ENCODE measurements at regions not wholly inside any gene's neighbourhood (a gene's known extent, or its start where the extent isn't known, plus 50 kb on each side); places are given as distances from the start of the nearest gene placed in this dataset.

- POLR2A ChIA-PET (ENCODE audit: low non-redundant PET) = no interaction called here
- intact Hi-C loops (cut with micrococcal nuclease; ENCODE audit: unreplicated experiment) = no loop called here
- Histone ChIP-seq H3K27me3 (replicated peaks; ENCODE audit: insufficient read depth, low read depth, low read length, poor library complexity) (no peaks in the 10 kb centered on the region), H3K4me3 (ENCODE audit: low read depth, low read length, poor library complexity, severe bottlenecking) (no peak overlapping the region), H3K27ac (ENCODE audit: low read depth, low read length, poor library complexity, severe bottlenecking) (no peak overlapping the region), H3K9me3 (ENCODE audit: low read depth, low read length, poor library complexity, severe bottlenecking) (no peaks in the 10 kb centered on the region), H3K36me3 (ENCODE audit: insufficient read depth, low read length, poor library complexity, severe bottlenecking) (no peaks in the 10 kb centered on the region), H3K4me1 (ENCODE audit: insufficient read depth, low read length, poor library complexity, severe bottlenecking) (no peaks in the 10 kb centered on the region)
- DNase-seq (ENCODE audit: low spot score) = no peak
- BruUV-seq (replicated peaks) = no TSS peak
- TF ChIP-seq CTCF (conservative IDR thresholded peaks at IDR 0.05; ENCODE audit: low read depth, low read length) (no peak), EZH2 (IDR thresholded peaks at IDR 0.05; ENCODE audit: borderline replicate concordance, low read depth, low read length, poor library complexity, severe bottlenecking) (no peak)
- CTCF ChIA-PET = no interaction called here
Measured at GRCh38 chr4:33980361-33980760, 2264.0 kb downstream of the ARAP2 start.

- ChIA-PET CTCF (no interaction called here), POLR2A (ENCODE audit: low non-redundant PET) (no interaction called here)
- no peak overlapping the region for H3K4me3 ChIP-seq (ENCODE audit: low read depth, low read length, poor library complexity, severe bottlenecking)
- no TSS peak for BruUV-seq (replicated peaks)
- TF ChIP-seq CTCF (conservative IDR thresholded peaks at IDR 0.05; ENCODE audit: low read depth, low read length) (no peak), EZH2 (IDR thresholded peaks at IDR 0.05; ENCODE audit: borderline replicate concordance, low read depth, low read length, poor library complexity, severe bottlenecking) (no peak)
- H3K36me3 ChIP-seq (ENCODE audit: insufficient read depth, low read length, poor library complexity, severe bottlenecking) = no peaks in the 10 kb centered on the region
- H3K4me1 ChIP-seq (ENCODE audit: insufficient read depth, low read length, poor library complexity, severe bottlenecking) = no peaks in the 10 kb centered on the region
- intact Hi-C loops (cut with micrococcal nuclease; ENCODE audit: unreplicated experiment) = no loop called here
- no peak for DNase-seq (ENCODE audit: low spot score)
- no peak overlapping the region for H3K27ac ChIP-seq (ENCODE audit: low read depth, low read length, poor library complexity, severe bottlenecking)
- H3K27me3 ChIP-seq (replicated peaks; ENCODE audit: insufficient read depth, low read depth, low read length, poor library complexity) = no peaks in the 10 kb centered on the region
- H3K9me3 ChIP-seq (ENCODE audit: low read depth, low read length, poor library complexity, severe bottlenecking) = no peaks in the 10 kb centered on the region
Measured at GRCh38 chr4:33989820-33990443, 2254.4 kb downstream of the ARAP2 start.

- POLR2A ChIA-PET (ENCODE audit: low non-redundant PET) = no interaction called here
- no peaks in the 10 kb centered on the region for H3K36me3 ChIP-seq (ENCODE audit: insufficient read depth, low read length, poor library complexity, severe bottlenecking)
- H3K27me3 ChIP-seq (replicated peaks; ENCODE audit: insufficient read depth, low read depth, low read length, poor library complexity) = no peaks in the 10 kb centered on the region
- no peak overlapping the region for H3K27ac ChIP-seq (ENCODE audit: low read depth, low read length, poor library complexity, severe bottlenecking)
- no peaks in the 10 kb centered on the region for H3K9me3 ChIP-seq (ENCODE audit: low read depth, low read length, poor library complexity, severe bottlenecking)
- no peak overlapping the region for H3K4me3 ChIP-seq (ENCODE audit: low read depth, low read length, poor library complexity, severe bottlenecking)
- no TSS peak for BruUV-seq (replicated peaks)
- CTCF ChIA-PET = no interaction called here
- no peaks in the 10 kb centered on the region for H3K4me1 ChIP-seq (ENCODE audit: insufficient read depth, low read length, poor library complexity, severe bottlenecking)
- DNase-seq (ENCODE audit: low spot score) = no peak
- TF ChIP-seq EZH2 (IDR thresholded peaks at IDR 0.05; ENCODE audit: borderline replicate concordance, low read depth, low read length, poor library complexity, severe bottlenecking) (no peak), CTCF (conservative IDR thresholded peaks at IDR 0.05; ENCODE audit: low read depth, low read length) (no peak)
- intact Hi-C loops (cut with micrococcal nuclease; ENCODE audit: unreplicated experiment) = no loop called here
Measured at GRCh38 chr4:33996075-33996718, 2248.1 kb downstream of the ARAP2 start.
